ENCODE measurements at regions not wholly inside any gene's neighbourhood (a gene's known extent, or its start where the extent isn't known, plus 50 kb on each side); places are given as distances from the start of the nearest gene placed in this dataset.

DNA sequence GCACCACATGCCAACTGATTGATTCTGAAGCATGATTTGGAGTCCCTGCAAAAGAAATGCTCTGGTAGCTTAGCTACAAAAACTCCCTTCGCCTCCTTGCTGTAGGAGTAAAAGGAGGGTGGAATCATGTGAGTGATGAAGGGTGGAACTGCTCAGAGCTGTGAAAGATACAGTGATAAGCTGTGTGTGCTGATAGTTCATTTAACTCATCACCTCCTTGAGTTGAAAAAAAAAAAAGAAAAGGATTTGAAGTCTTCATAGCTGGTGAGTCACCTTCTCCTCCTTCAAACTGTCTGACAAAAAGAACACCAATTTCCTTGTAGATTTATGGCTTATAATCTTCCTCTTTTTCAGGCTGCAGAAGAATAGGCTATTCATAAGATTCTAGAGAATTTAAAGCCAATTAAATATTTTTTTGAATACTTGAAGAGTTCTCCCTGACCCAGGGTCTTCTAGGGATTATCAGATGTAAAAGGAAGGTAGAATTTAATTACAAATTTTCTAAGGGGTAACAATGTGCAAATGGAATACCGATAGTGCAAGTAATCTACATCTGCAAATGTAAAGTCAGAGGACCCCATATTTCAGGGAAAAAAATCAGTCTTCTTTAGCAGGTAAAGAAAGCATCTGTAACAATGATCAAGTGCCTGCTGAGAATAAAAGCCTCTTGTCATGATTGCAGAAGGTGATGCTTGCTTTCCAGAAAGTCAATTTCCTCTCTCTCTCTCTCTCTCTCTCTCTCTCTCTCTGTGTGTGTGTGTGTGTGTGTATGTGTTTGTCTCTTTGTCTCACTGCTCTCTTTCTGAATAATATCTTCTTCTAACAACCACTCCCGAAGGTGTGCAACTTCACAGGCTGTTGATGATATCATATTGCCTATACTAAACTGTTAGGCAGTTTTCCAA is 208.8 kb upstream of the VEGFC start:
- H3K9me3 Mint-ChIP-seq, result peaks cover 2% of the 10 kb centered on the region
- no peaks in the 10 kb centered on the region for H3K27me3 Mint-ChIP-seq (ENCODE audit: low read depth)
- DNase-seq, result no peak
- no peaks in the 10 kb centered on the region for H3K36me3 Mint-ChIP-seq (ENCODE audit: low read depth)
- H3K4me3 Mint-ChIP-seq, result no peak overlapping the region
- H3K4me1 Mint-ChIP-seq (ENCODE audit: low read depth), result no peaks in the 10 kb centered on the region
- CTCF ChIA-PET, result no interaction called here
- H3K27ac Mint-ChIP-seq, result no peak overlapping the region
- intact Hi-C loops (cut with micrococcal nuclease), result no loop called here

DNA sequence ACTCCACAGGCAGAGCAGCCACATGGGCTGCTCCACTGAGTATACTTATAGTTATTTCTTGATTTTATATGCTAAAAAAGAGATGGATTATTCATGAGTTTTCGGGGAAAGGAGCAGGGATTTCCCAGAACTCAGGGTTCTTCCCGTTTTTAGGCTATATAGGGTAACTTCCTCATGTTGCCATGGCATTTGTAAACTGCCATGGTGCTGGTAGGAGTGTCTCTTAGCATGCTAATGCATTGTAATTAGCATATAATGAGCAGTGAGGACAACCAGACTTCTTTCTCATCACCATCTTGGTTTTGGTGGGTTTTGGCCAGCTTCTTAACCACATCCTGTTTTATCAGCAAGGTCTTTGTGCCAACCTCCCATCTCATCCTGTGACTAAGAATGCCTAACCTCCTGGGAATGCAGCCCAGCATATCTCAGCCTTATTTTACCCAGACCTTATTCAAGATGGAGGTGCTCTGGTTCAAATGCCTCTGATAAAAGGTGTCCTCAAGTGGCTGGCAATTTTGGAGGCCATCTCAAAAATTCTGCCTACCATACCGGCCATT is 213.0 kb upstream of the VEGFC start:
- Mint-ChIP-seq H3K27ac (no peak overlapping the region), H3K9me3 (no peaks in the 10 kb centered on the region), H3K36me3 (ENCODE audit: low read depth) (no peaks in the 10 kb centered on the region), H3K4me3 (no peak overlapping the region), H3K4me1 (ENCODE audit: low read depth) (no peaks in the 10 kb centered on the region), H3K27me3 (ENCODE audit: low read depth) (no peaks in the 10 kb centered on the region)
- CTCF ChIA-PET, result no interaction called here
- no peak for DNase-seq
- intact Hi-C loops (cut with micrococcal nuclease), result no loop called here

DNA sequence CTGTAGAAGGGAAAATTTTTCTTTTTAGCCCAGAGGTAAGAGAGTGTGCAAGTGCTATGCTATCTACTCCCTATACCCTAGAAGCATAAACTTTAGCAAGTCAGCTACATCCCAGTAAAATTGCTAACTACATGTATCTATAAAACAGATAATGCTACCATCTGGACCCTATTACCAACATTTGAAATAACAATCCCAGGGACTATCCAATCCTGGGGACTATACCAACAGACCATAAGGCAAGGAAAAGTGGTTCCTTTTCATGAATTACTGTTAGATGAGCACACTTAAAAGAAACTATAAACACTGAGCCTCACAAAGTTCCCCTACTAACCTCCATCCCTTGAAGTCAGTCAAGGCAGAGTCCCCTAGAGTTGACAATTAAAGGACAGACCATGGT is 213.6 kb upstream of the VEGFC start:
- no peaks in the 10 kb centered on the region for H3K27me3 Mint-ChIP-seq (ENCODE audit: low read depth)
- no peak overlapping the region for H3K4me3 Mint-ChIP-seq
- no peaks in the 10 kb centered on the region for H3K4me1 Mint-ChIP-seq (ENCODE audit: low read depth)
- H3K9me3 Mint-ChIP-seq, result no peaks in the 10 kb centered on the region
- intact Hi-C loops (cut with micrococcal nuclease), result no loop called here
- H3K36me3 Mint-ChIP-seq (ENCODE audit: low read depth), result no peaks in the 10 kb centered on the region
- CTCF ChIA-PET, result no interaction called here
- H3K27ac Mint-ChIP-seq, result no peak overlapping the region
- no peak for DNase-seq

DNA sequence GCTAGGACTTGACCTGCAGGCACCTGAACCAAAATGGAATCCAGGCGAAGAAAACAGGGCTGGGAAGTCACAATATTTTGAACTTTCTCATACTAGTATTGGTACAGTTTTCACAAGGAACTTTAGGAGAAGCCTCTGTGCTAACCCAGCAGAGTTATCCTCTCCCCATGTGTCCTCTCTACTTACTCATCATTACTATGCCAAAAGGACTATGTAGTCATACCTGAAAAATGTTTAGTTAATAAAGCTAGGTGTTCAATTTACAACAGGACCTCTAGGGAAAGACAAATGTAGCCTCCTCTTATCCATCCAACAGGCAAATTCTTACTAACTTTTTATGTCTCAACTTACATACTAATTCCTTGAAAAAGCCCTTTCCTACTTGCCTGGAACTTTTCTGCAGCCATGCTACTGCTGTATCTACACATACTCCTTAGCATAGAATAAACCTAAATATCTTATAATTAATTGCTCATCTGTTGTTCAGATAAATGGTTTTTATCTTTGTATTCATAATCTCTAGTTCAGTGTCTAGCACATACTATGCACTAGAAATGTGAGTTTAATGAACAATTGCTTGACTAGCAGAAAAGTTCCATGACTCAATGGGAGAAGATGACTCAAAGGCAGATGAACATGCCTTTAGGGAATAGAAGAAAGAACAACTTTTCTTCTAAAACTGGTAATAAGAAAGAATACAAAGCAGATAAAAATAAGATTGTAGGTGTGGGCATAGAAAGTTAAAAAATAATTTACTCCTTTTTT is 215.5 kb upstream of the VEGFC start:
- CTCF ChIA-PET, result no interaction called here

DNA sequence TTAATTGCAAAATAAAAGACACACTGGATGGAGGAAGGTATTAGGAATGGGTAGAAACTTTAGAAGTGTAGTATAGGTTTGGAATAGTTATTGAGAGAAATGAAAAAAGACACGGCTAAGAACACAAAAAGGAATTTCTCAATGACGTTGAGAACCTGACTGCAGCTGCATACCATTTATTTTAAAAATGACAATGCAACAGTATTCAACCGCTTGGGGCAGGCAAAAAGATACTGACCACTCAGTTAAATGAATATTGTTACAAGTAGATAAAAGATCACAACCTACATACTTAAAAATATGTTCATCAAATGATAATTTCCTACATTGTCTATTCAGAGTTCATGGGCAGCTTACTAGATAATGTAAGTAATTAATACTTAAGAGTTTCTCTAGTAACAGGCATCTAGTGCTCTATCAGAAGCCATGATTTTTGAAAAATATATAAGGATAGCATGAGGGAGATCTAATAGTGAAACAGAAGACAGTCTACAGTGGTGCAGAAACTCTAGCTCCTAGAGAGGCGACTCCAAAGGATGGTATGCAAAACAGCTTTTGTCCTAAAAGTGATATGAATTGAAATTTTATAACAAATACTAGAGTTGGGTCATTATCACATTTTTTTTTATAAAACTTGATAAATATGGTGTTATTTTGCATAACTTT is 216.2 kb upstream of the VEGFC start:
- Mint-ChIP-seq H3K36me3 (ENCODE audit: low read depth) (no peaks in the 10 kb centered on the region), H3K9me3 (peaks cover 12% of the 10 kb centered on the region), H3K4me1 (ENCODE audit: low read depth) (no peaks in the 10 kb centered on the region), H3K27ac (no peak overlapping the region), H3K27me3 (ENCODE audit: low read depth) (no peaks in the 10 kb centered on the region), H3K4me3 (no peak overlapping the region)
- CTCF ChIA-PET, result interaction anchor here (1.0 kb wide), 1 partner anchor 12 kb away, joined by 3 read pairs; no protein-coding TSS in a partner anchor
- intact Hi-C loops (cut with micrococcal nuclease), result no loop called here
- DNase-seq, result no peak

More for the DNA sequence above, 215.5 kb upstream of the VEGFC start:
- DNase-seq, result no peak
- Mint-ChIP-seq H3K36me3 (ENCODE audit: low read depth) (no peaks in the 10 kb centered on the region), H3K27ac (no peak overlapping the region), H3K9me3 (peaks cover 7% of the 10 kb centered on the region), H3K4me3 (no peak overlapping the region), H3K4me1 (ENCODE audit: low read depth) (no peaks in the 10 kb centered on the region), H3K27me3 (ENCODE audit: low read depth) (no peaks in the 10 kb centered on the region)
- intact Hi-C loops (cut with micrococcal nuclease), result no loop called here

DNA sequence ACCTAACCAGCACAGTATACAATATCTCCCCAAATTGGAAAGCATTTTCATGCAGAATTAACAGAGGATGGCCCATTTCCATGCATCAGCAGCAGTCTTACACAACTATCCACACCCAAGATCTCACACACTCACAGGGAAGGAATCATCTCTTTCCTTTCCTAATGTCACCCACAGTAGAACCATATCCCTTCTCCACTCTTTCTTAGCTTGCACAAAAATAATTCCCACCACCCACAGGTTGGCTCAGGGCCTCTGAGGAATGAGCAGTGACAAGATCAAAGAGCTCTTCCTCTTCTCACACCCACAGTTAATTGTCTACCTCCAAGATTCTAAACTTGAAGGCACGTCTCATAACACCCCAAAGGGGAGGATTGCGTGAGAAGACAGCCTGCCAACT is 217.7 kb upstream of the VEGFC start:
- intact Hi-C loops (cut with micrococcal nuclease), result no loop called here
- Mint-ChIP-seq H3K4me3 (no peak overlapping the region), H3K27ac (no peak overlapping the region), H3K4me1 (ENCODE audit: low read depth) (no peaks in the 10 kb centered on the region), H3K36me3 (ENCODE audit: low read depth) (no peaks in the 10 kb centered on the region), H3K9me3 (peaks cover 12% of the 10 kb centered on the region), H3K27me3 (ENCODE audit: low read depth) (no peaks in the 10 kb centered on the region)
- CTCF ChIA-PET, result no interaction called here
- DNase-seq, result no peak

DNA sequence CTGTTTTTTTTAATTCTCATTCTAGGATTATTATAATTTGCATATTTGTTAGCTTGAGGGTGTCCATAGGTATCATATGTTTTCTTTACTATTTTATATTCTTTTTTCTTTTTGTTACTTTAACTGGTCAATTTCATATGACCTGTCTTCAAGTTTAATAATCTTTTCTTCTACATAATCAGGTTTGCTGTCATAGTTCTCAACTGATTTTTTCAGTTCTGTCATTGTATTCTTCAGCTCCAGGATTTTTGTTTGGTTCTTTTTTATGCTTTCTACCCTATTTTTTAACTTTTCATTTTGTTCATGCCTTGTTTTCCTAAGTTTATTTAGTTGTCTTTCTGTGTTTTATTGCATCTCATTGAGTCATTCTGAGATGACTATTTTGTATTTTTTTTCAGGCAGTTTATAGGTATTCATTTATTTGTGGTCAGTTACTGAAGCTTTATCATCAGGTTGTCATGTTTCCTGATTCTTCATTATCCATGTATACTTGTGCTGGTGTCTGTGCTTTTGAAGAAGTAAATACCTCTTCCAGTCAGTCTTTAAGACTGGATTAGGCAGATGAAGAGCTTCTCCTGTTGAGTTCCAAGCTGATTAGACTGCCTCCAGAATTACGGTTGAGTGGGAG is 220.3 kb upstream of the VEGFC start:
- CTCF ChIA-PET, result interaction anchor here (0.8 to 1.2 kb wide), 2 partner anchors 10 to 350 kb away, joined by 3 read pairs; no protein-coding TSS in a partner anchor
- H3K36me3 Mint-ChIP-seq (ENCODE audit: low read depth), result no peaks in the 10 kb centered on the region
- intact Hi-C loops (cut with micrococcal nuclease), result no loop called here
- no peak for DNase-seq
- H3K9me3 Mint-ChIP-seq, result peaks cover 12% of the 10 kb centered on the region
- H3K4me1 Mint-ChIP-seq (ENCODE audit: low read depth), result no peaks in the 10 kb centered on the region
- H3K27ac Mint-ChIP-seq, result no peak overlapping the region
- H3K4me3 Mint-ChIP-seq, result no peak overlapping the region
- no peaks in the 10 kb centered on the region for H3K27me3 Mint-ChIP-seq (ENCODE audit: low read depth)

DNA sequence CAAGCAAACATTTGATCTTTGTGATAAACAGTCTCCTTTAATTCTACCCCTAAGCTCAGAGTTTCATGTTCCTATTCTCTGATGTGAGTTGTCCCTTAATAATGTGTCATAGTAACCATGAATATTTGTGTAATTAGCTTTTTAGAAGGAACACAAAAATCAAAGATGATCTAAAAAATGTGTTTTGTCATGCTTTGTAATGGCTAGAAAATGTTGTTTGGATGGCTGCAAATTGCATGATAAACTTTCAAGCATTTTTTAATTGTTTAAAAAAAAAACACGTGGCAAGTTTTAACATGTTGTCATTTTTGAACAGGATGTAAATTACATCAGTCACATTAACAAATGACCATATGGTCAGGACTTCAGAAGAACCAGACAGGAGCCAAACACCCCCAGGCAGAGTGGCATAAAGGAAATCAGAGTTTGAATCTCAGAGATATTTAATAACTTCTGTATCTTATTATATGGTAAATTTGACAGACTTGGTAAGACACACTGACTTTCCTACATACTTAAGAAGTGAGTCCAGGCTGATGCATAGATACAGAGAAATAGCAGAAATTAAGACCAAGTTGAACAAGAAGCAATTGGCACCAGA is 223.9 kb upstream of the VEGFC start:
- intact Hi-C loops (cut with micrococcal nuclease), result no loop called here
- no peak for DNase-seq
- CTCF ChIA-PET, result no interaction called here
- Mint-ChIP-seq H3K9me3 (peaks cover 20% of the 10 kb centered on the region), H3K27me3 (ENCODE audit: low read depth) (no peaks in the 10 kb centered on the region), H3K4me1 (ENCODE audit: low read depth) (no peaks in the 10 kb centered on the region), H3K27ac (no peak overlapping the region), H3K4me3 (no peak overlapping the region), H3K36me3 (ENCODE audit: low read depth) (no peaks in the 10 kb centered on the region)

DNA sequence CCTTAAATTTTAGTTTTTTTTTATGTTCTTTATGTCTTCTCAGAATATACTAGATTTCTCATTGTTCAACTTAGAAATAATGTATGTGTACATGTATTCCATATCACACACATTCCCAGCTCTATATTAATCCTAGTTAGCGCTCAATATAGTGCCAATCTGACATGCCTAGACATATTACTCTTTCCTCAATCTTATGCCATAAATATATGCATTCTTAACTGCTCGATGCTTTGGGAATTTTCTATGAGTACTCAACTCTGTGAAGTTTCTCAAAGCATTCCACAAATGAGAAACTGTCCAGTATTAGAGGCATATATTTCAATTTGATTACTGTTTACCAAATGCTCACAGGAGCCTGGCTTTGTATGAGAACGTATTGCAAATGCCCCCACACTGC is 231.2 kb upstream of the VEGFC start:
- DNase-seq, result no peak
- Mint-ChIP-seq H3K4me3 (no peak overlapping the region), H3K4me1 (ENCODE audit: low read depth) (no peaks in the 10 kb centered on the region), H3K27ac (no peak overlapping the region), H3K9me3 (peaks cover 16% of the 10 kb centered on the region), H3K27me3 (ENCODE audit: low read depth) (no peaks in the 10 kb centered on the region), H3K36me3 (ENCODE audit: low read depth) (no peaks in the 10 kb centered on the region)
- intact Hi-C loops (cut with micrococcal nuclease), result no loop called here
- CTCF ChIA-PET, result no interaction called here

DNA sequence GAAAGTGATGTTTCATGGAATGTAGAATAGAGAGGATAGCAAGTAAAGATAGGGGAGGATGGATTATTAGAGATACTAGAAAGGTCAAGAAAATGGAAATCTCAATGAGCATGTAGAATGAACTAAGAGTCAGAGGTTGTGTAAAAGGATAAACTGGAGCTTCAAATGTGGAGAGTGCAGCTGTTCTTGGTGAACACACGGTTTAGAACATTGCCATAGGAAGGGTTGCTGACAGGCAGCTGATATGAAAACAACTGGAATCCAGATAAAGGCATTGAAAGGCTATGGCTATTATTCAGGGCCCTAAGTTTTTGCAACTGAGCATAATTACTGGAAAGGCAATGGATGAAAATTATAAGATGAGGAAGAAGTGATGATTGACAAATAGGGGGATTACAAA is 239.6 kb upstream of the VEGFC start:
- H3K4me1 Mint-ChIP-seq (ENCODE audit: low read depth), result no peaks in the 10 kb centered on the region
- intact Hi-C loops (cut with micrococcal nuclease), result no loop called here
- CTCF ChIA-PET, result interaction anchor here (0.6 kb wide), 1 partner anchor 89 kb away, joined by 3 read pairs; no protein-coding TSS in a partner anchor

DNA sequence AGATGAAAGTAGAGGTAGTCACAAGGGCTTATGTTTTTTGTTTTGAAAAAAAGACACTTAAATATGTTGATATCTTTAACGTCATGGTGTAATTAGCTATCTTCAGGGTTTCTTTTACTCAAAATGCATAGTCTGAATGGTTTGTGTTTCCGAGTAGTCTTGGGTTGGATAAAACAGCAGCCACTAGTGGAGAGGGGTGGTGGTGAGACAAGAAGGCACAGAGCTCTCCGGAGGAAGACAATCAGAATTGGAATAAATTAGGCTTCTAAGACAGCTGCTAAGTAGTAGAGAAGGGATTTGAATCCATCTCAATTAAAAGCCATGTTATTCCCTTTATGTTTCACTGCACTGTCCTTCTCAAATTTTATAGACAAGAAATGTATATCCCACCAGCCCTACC is 240.4 kb upstream of the VEGFC start:
- no peak for DNase-seq
- Mint-ChIP-seq H3K4me3 (no peak overlapping the region), H3K9me3 (no peaks in the 10 kb centered on the region), H3K27me3 (ENCODE audit: low read depth) (no peaks in the 10 kb centered on the region), H3K36me3 (ENCODE audit: low read depth) (no peaks in the 10 kb centered on the region), H3K4me1 (ENCODE audit: low read depth) (no peaks in the 10 kb centered on the region), H3K27ac (no peak overlapping the region)
- intact Hi-C loops (cut with micrococcal nuclease), result no loop called here
- CTCF ChIA-PET, result interaction anchor here (1.6 kb wide), 1 partner anchor 14 kb away, joined by 7 read pairs; no protein-coding TSS in a partner anchor

More for the DNA sequence above, 239.6 kb upstream of the VEGFC start:
- H3K27ac Mint-ChIP-seq, result no peak overlapping the region
- no peaks in the 10 kb centered on the region for H3K9me3 Mint-ChIP-seq
- H3K27me3 Mint-ChIP-seq (ENCODE audit: low read depth), result no peaks in the 10 kb centered on the region
- no peak overlapping the region for H3K4me3 Mint-ChIP-seq
- H3K36me3 Mint-ChIP-seq (ENCODE audit: low read depth), result no peaks in the 10 kb centered on the region
- DNase-seq, result no peak
